ENCODE measurements at regions not wholly inside any gene's neighbourhood (a gene's known extent, or its start where the extent isn't known, plus 50 kb on each side); places are given as distances from the start of the nearest gene placed in this dataset.

GRCh38 chr7:10913457-10913856 is 60.2 kb upstream of the PHF14 start:
- no peaks in the 10 kb centered on the region for H3K27me3 Mint-ChIP-seq
- no peaks in the 10 kb centered on the region for H3K36me3 Mint-ChIP-seq (ENCODE audit: insufficient read depth)
- no peaks in the 10 kb centered on the region for H3K9me3 Mint-ChIP-seq (ENCODE audit: low read depth)
- H3K4me3 Mint-ChIP-seq (ENCODE audit: low read depth), result no peak overlapping the region
- TF ChIP-seq CTCF (IDR thresholded peaks at IDR 0.05; ENCODE audit: unreplicated experiment), result no peak
- H3K4me1 Mint-ChIP-seq (ENCODE audit: low read depth), result no peaks in the 10 kb centered on the region
- no peak overlapping the region for H3K27ac Mint-ChIP-seq
- DNase-seq (ENCODE audit: low spot score, unreplicated experiment), result no peak

DNA sequence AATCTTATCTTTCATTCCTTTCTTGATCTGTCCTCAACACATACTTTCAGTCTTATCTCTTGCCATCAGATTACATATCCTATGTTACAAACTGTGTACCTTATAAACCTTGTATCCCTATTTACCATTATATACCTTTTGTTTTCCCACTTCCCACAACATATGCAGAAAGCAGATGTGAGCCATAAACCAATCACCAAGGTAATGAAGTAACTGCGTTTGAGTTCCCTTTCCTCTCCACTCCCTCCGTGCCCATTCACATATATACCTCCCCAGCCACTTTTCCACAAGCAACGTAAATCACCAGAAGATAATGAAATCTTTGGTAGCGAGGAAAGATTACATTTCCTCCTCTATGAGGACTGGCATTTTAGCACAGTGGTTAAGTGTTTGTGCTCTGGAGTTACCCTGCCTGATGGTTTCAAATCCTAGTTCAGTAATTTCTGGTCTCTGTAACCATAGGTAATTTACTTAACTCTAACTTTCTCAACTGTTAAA is 55.5 kb upstream of the PHF14 start:
- H3K9me3 Mint-ChIP-seq (ENCODE audit: low read depth), result no peaks in the 10 kb centered on the region
- H3K4me3 Mint-ChIP-seq (ENCODE audit: low read depth), result no peak overlapping the region
- DNase-seq (ENCODE audit: low spot score, unreplicated experiment), result no peak
- H3K27ac Mint-ChIP-seq, result no peak overlapping the region
- H3K4me1 Mint-ChIP-seq (ENCODE audit: low read depth), result no peaks in the 10 kb centered on the region
- no peaks in the 10 kb centered on the region for H3K27me3 Mint-ChIP-seq
- no peaks in the 10 kb centered on the region for H3K36me3 Mint-ChIP-seq (ENCODE audit: insufficient read depth)
- no peak for TF ChIP-seq CTCF (IDR thresholded peaks at IDR 0.05; ENCODE audit: unreplicated experiment)

GRCh38 chr7:10919923-10920322 is 53.7 kb upstream of the PHF14 start:
- Mint-ChIP-seq H3K27ac (no peak overlapping the region), H3K4me3 (ENCODE audit: low read depth) (no peak overlapping the region), H3K4me1 (ENCODE audit: low read depth) (peaks cover 2% of the 10 kb centered on the region), H3K36me3 (ENCODE audit: insufficient read depth) (no peaks in the 10 kb centered on the region), H3K9me3 (ENCODE audit: low read depth) (no peaks in the 10 kb centered on the region), H3K27me3 (no peaks in the 10 kb centered on the region)
- TF ChIP-seq CTCF (IDR thresholded peaks at IDR 0.05; ENCODE audit: unreplicated experiment), result no peak
- DNase-seq (ENCODE audit: low spot score, unreplicated experiment), result no peak
